Tibial nerve (tissue), 4 donors: ENCODE measurements at regions not wholly inside any gene's neighbourhood (a gene's known extent, or its start where the extent isn't known, plus 50 kb on each side); places are given as distances from the start of the nearest gene placed in this dataset.

Source experiments
- CTCF ChIP-seq, 5 experiments: fragments of 200-600 bp in 3 of 5; fragments of 450-650 bp in 2 of 5; sonication (generic) in 3 of 5; IDR thresholded peaks; one replicate each; pipeline ENCODE4 v1.5.1; 2016 to 2019; ENCODE audit warnings: antibody characterized with exemption in 5 of 5, mild to moderate bottlenecking in 3 of 5, moderate library complexity in 2 of 5
- EP300 ChIP-seq, 2 donors: sonication (generic); formaldehyde crosslinking; IDR thresholded peaks; one replicate each; pipeline ENCODE4 v1.6.1; 2017; ENCODE audit warnings: antibody characterized with exemption in 2 of 2, mild to moderate bottlenecking in 1 of 2
- POLR2A ChIP-seq, 2 donors: fragments of 450-650 bp; IDR thresholded peaks; one replicate each; pipeline ENCODE4 v1.6.1; 2017; ENCODE audit warnings: antibody characterized with exemption in 2 of 2, mild to moderate bottlenecking in 2 of 2, moderate library complexity in 2 of 2

GRCh38 chr17:77753691-77754245, 204.7 kb upstream of the TNRC6C start:
- TF ChIP-seq CTCF (IDR thresholded peaks at IDR 0.05) (no peak), EP300 (IDR thresholded peaks at IDR 0.05) (no peak), POLR2A (IDR thresholded peaks at IDR 0.05) (no peak)
